Embryonic facial prominence (tissue), 1 donor: ENCODE measurements at regions not wholly inside any gene's neighbourhood (a gene's known extent, or its start where the extent isn't known, plus 50 kb on each side); places are given as distances from the start of the nearest gene placed in this dataset.
"Not testable (repeated sequence)": the region's sequence is repeated elsewhere in the genome, so short reads cannot be mapped to it uniquely, and the experiment has no call there.

Experiments
- DNase-seq: peaks from one replicate; pipeline ENCODE4 v3.0.0-alpha.2; 2016; ENCODE audit errors: extremely low spot score

DNA sequence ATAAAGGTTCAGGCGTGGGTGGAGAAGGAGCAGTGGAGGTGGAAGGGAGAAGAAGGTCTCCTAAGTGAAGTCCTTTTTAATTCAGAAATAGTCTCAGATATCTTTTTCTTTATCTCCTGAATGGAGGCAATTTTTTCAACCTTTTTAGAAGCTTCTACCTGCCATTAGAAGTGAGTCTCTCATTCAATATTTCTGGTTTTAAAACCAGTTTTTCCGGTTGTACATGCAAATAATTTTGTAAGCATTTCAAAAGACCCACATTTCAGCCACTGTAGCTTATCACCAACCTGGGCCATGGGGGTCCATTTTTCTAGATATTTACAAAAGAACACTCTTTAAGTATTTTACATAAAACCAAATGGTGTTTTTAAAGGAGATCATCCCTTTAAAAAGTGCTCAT is 1280.2 kb downstream of the NCAM2 start:
- DNase-seq: no peak

DNA sequence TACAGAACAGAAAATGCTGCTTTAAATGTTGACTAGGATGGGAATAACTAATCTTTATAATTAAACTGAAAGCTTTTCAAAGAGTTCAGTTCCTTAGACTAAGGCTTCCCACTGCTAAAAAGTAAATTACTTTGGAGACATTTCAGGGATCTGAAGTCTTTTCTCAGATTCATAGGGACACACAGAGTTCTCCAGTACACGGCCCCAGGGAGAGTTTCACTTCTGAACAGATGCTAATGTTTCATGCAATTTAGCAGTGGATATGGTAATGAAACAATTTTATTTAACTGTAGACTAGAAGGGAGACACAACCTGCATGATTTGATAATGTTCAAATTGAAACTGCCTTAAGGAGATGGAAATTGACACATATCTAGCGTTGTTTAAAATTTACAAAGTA is 1282.6 kb downstream of the NCAM2 start:
- DNase-seq: no peak

DNA sequence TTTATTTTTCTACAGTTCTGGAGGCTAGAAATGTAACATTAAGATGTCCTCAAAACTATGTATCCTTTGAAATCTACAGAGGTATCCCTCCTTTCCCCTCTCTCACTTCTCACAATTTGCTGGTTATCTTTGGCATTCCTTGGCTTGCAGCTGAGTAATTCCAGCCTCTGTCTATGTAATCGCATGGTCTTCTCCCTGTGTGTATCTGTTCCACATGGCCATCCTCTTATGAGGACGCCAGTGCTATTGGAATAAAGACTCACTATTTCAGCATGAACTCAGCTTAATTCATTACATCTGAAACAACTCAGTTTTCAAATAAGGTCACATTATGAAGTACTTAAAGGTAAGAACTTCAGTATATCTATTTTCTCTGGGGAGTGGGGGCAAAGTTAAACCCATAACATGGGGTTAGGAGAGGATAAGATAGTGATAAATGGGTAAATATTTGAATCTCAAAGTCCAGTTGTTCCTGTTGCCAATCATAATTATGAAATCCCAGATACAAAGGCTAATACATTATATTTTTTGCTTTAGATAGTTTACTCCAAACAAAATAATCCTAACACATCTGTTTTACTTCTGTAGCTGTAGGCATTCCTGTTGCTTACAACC is 1290.8 kb downstream of the NCAM2 start:
- DNase-seq: no peak

DNA sequence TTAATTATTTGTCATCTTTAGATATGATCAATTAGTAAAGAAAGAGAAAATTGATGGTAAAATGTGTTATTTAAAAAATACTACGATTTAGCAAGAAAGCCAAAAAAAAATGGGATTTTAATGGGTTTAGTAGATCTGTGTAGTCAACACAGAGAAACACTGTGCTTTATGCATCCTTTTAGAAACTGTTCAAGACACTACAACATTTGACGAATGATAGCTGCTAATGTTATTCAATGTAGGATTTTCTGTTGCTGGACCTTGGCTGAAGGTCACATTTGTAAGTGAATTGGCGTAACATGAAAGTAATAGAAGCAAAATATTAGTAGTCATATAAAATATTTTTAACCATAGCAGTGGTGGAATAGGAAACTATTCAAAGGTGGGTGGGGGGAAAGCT is 1293.9 kb downstream of the NCAM2 start:
- DNase-seq: no peak

DNA sequence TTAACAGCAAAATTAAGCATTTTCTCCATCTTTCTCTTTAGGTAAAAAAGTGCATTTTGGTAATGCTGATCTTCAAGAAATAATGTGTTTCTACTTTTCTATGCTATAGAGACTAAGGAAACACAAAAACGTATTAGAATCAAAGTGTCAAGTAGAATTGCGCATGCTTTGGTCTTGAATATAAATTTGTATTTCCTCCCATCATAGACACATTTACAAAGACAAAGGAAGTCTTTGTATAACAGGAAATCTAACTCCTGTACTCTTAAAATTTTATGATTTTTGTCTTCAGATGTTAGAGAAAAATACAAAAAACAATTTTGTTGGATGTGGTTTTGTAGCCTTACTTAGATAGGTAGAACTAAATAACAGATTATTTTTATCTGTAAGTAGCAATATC is 1299.4 kb downstream of the NCAM2 start:
- DNase-seq: no peak

DNA sequence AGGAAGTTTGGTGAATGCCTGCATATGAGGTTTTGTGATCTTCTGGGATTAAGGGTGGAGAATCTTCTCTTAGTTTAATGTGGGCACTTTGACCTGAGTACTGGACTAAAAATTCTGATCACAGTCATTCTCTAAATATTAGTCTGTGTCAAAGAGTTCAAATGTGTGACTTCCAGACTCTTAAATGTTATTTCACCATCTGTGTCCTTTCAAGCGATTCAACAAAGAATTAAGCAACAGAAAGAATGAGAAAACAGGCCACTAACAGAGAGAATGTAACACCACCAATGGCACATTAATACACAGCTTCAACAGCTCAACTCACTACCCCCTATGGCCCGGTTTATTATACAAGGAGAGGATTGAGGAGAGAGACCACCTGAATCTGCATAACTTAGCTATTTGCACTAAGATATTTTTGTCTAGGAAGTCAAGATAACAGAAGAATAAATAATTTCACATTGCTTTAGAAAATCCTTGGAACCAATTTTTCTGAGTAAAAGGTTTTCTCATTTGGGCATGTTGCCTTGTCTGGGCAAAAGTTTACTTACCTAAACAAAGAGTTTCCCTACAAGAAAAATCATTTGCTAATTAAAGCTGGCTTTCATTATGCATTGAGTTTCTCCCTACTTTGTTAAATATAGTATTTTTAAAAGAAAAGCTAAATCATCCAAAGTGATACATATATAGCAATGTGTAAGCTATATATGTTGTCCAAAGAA is 1313.7 kb downstream of the NCAM2 start:
- no peak for DNase-seq

DNA sequence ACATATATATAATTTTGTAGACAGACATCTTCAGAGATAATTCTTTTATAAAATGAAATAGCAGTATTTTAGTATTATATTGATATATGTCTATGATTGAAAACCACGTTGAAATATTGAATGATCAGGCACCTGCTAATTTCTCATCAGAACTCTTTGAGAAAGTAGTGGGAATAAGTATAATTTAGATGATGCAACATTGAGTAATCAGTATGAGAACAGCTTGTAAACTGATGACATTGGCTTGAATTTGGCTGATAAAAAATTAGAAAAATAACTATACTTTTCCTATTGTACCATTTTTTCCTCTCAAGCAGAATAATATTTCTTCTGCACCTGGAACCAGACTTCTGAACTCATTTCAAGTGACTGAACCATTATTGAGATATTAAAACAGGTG is 1316.8 kb downstream of the NCAM2 start:
- DNase-seq: no peak

DNA sequence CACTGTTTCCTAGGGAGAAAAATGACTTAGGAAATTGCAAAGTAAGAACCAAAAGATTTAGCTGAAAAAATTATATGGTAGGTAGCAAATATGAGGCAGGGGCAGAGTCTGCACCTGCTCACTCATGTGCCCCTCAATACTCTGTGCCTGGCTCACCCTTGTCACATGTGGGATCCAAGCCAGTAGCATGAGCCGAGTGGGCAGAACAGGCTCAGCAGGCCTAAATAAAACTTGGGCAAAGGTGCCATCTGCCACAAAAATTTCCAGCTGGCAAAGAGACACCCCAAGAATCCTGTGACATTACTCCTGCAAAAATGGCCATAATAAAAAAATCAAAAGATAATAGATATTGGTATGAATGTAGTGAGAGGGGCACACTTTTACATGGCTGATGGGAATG is 1321.2 kb downstream of the NCAM2 start:
- no peak for DNase-seq

DNA sequence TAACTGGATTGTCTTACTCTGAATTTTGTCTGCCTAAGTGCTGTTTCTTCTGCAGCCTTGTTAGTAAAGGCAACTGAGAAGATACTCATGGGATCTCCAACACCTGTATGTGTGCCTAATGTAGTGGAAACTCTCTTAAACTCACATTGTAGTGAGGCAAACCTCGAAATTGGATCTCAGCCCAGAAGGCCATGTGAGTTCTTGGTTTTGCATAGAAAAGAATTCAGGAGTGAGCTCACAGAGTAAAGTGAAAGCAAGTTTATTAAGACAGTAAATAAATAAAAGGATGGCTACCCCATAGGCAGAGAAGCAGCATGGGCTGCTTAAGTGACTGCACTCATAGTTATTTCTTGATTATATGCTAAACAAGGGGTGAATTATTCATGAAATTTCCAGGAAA is 1344.7 kb downstream of the NCAM2 start:
- no peak for DNase-seq

DNA sequence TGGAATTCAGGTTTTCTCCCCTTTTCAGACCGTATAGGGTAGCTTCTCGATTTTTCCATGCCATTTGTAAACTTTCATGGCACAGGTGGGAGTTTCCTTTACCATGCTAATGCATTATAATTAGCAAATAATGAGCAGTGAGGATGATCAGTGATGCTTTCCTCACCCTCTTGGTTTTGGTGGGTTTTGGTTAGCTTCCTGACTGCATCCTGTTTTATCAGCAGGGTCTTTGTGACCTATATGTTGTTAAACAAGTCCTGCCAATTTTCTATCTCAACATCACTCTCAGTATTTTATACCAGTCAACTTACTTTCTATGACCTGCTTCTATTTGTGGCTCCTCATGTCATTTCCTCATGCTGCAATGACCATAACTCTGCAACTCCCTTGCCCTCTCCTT is 1345.1 kb downstream of the NCAM2 start:
- DNase-seq: no peak

DNA sequence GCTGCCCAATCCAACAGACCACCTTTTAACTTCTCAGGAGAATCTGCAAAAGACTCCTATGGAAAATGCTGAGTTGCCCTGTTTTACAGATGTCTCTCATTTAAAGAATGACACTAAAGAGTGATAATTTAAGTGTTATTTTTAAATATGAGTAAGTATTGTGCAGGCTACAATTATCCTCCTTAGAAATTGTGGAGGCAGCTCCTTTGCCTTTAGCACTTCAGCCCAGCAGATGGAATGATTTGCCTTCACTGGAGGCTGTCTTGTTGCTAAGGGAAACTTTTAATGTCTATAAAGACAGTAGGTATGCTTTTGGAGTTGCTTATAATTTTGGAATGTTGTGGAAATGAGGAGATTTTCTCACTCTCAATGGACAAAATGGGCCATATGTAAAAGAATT is 1345.5 kb downstream of the NCAM2 start:
- DNase-seq: no peak

DNA sequence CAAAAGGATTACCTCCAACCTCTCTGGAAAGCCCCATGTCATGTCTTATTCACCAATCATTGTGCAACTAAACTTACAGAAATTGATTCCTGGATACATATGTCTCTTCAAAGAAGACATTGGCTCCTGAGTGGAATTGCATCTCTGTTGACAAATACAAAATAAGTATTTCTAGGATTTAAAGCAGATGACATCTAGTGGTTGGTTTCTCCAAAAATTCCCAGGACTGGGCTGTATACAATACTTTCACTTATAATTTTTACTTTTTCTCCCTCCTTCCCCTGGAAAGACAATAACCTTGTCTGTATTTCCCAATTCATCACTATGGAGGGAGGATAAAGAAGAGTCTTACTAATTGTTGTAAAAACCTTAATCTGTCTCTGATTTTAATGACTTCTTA is 1347.4 kb downstream of the NCAM2 start:
- DNase-seq: no peak

DNA sequence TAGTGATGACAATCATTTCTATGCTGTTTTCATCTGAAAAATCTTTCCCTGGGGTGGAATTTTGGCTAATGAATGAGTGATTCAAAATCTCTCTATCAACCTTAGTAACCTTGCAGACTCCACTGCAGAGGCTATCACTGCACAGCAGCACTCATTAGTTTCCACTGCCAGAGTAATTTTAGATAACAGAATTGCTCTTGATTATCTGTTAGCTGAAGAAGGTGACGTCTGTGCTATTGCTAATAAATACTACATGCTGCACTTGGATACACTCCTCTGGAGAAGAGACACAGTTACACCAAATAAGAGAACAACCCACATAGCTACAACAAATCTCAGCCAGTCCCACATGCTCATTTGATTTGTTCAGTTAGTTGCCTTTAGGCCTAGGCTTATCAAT is 1348.4 kb downstream of the NCAM2 start:
- no peak for DNase-seq

DNA sequence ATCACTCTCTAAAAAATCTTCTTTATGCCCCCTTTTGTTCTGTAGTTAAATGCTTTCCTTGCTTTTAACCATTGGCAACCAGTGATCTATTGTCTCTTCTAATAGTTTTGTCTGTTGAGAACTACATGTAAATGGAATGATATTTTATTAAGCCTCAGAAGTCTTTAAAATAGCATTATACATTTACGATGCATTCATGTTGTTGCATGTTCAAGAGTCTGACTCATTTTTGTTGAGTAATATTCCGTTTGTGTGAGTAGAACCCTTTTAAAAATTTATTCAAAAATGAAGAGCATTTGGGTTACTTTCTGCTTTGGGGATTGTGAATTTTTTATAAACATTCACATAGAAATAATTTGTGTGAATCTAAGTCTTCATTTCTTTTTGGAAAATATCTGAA is 1352.9 kb downstream of the NCAM2 start:
- no peak for DNase-seq

DNA sequence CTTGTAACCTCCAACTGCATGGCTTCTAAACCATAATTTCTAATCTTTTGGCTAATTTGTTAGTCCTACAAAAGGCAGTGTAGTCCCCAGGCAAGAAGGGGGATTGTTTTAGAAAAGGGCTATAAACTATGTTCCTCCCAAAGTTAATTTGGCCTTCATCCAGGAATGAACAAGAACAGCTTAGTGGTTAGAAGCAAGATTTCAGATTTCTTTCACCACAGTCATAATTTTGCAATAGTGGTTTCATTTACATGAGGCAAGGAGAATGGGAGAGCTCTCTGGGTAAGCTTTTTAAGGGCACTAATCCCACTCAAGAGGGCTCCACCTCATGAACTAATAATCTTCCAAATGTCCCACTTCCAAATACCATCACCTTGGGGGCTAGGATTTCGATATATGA is 1353.9 kb downstream of the NCAM2 start:
- DNase-seq: no peak

DNA sequence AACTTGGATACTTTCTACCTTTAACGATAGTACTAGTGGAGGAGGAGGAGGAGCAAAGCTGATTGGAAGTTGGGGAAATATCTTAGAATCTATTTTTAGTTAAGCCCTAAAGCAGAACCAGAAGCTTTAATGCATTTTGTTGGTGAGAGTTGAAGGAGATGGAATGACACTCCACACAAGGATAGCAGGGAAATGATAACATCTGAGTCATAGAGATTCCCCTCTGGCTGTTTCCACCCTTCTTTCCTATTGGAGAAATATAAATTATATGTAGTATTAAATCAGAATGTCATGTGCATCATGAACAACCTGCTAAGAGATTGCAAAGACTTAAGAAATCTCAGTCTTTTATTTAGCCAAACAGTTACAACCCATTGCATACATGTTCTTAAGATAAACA is 1357.7 kb downstream of the NCAM2 start:
- DNase-seq: no peak

DNA sequence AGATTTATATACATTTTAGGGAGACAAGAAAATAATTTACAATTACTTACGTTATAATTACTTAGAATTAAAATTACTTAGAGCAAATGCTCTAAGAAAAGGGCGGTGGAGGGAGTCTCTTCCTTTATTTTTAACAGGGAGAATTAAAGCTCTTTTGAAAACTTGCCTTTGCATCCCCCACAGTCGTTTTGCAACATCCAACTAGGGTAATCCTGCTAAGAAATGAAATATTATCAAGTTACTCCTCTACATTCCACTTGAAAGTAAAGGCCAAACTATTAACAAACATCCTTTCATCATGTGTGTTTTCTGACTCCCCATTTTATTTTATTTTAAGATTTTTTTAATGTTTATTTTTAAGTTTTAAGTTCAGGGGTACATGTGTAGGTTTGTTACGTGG is 1358.5 kb downstream of the NCAM2 start:
- no peak for DNase-seq

DNA sequence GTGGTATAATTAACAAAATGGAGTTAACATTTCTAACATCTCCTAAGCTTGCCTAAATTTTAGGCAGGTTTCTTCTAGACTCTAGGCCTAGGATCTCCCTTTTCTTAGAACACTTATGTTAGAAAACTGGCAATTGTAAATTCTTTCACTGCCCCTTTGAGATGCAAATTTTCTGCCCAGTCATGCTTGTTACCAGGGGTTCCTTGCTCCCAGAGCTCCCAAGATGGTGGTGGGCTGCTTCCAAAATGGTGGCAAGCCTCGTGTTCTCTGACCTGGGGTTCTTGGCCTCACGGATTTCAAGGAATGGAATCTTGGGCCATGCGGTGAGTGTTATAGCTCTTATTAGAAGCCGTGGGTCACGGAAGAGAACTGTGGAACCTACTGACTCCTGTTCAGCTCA is 1361.4 kb downstream of the NCAM2 start:
- DNase-seq: not testable (repeated sequence)

DNA sequence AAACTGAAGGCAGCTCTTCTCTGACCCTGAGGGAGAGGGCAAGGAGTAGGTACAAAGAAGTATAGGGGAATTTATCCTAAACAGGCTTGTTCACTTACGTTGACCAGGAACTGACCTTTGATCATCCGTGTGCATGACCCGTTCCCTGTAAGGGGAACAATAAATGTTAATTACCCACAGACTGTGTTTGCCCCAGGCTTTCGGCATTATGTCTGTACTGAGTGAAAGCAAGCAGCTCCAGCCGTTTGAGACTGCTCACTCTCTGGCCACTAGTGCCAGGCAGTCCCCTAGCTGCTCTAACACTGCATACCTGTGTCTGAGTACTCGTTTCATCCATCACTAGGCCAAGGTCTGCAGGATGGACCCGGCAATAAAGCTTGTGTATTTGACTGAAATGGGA is 1365.3 kb downstream of the NCAM2 start:
- DNase-seq: no peak

DNA sequence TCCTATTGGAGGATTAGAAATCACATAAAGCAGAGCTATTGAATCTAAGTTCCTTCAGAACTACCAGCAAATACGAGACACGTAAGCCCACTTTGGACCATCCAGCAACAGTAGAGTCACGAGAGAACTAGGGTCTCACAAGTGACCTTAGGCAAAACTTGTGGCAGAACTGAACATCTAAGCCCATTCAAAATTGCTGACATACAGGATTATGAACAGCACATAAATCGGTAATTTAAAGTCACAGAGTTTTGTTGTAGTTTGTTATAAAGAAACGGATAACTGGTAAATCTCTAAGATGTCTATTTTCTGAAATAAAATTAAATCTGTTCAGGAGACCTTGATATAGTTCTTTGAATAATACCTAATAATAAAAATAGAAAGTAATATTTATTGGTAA is 1366.0 kb downstream of the NCAM2 start:
- DNase-seq: no peak

DNA sequence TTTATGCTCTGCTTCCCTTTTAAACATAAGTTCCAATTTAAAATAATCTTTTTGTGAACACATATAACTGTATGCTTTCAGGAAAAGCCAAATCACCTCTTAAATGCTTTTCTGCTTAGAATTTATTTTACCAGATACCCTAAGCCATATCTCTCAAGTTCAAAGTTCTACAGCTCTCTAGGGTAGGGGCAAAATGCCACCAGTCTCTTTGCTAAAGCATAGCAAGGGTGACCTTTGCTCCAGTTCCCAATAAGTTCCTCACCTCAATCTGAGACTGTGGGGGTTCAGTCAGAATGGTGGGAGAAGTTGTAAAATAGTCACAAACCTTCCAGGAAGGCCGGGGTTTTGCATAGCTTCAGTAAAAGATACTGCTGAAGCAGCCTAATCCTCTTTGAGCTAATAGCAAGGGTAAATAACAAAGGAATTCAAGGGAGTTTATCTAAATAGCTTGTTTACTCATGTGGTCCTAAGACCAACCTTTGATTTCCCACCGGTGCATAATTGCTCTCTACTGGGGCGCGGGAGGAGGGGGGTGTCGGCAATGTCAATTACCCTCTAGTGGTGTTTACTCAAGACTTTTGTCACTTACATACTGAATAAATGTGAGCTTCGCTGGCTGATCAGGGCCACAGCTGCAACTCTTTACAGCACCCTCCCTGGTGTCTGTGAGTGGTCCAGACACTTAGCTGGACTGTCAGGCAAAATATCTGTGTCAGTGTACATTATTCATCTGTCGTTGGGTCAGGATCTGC is 1376.2 kb downstream of the NCAM2 start:
- DNase-seq: no peak

DNA sequence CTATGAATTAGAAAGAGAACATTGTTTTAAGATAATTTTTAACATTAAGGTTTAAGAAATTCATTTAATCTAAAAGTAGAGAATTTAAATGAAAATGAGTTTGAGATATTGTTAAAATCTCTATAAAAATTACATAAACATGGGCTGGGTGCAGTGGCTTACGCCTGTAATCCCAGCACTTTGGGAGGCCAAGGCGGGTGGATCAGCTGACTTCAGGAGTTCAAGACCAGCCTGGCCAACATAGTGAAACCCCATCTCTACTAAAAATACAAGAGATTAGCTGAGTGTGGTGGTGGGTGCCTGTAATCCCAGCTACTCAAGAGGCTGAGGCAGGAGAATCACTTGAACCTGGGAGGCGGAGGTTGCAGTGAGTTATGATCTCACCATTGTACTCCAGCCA is 1379.6 kb downstream of the NCAM2 start:
- DNase-seq: not testable (repeated sequence)

DNA sequence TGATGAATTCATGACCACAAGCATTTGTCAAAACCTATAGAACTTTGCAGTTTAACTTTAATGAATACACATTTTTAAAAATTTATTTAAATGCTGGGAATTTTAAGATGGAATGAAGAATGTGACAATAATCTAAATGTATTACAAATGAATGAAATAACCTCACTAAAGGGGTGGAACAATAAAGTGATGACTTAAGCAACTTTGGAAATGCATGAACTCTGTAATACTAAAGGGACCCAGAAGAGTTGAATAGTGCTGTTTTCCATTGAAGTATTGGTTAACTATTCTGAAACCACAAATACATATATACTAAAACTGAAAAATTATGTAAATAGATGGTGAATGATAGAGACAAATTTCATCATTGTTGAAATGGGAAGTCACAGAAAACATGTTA is 1395.1 kb downstream of the NCAM2 start:
- DNase-seq: no peak
